Peyer's patch (tissue), 4 donors: ENCODE measurements at regions not wholly inside any gene's neighbourhood (a gene's known extent, or its start where the extent isn't known, plus 50 kb on each side); places are given as distances from the start of the nearest gene placed in this dataset.

Experiments
- CTCF ChIP-seq, 6 experiments: fragments of 450-650 bp in 4 of 6; fragments of 200-600 bp in 2 of 6; sonication (generic) in 1 of 6; IDR thresholded peaks; one replicate each; pipeline ENCODE4 v1.5.1; 2017 to 2019; ENCODE audit warnings: antibody characterized with exemption in 6 of 6, mild to moderate bottlenecking in 3 of 6, moderate library complexity in 1 of 6
- POLR2A ChIP-seq, 2 donors: fragments of 450-650 bp; IDR thresholded peaks; one replicate each; pipeline ENCODE4 v1.5.1; 2017; ENCODE audit warnings: antibody characterized with exemption in 2 of 2, mild to moderate bottlenecking in 2 of 2, moderate library complexity in 2 of 2

DNA sequence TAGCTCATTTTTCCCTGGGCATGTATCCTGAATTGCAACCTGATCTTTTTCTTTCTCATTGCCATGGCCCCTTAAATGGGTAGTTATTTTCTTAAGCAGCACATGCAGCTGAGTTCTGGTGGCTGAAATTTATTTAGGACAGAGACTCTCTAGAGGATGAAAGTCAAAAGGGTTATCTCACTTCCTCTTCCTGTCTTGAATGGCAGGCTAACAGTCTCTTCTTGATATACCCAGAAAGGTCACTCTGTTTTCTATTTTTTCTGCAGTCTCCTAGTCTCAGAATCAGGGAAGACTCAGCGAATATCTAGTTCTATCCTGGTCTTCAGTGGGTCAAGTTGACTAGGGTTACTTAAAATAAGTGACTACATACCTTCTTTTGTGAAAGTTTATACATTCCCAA is 243.3 kb downstream of the EPHA7 start:
- TF ChIP-seq CTCF (IDR thresholded peaks at IDR 0.05) = no peak
- no peak for TF ChIP-seq POLR2A (IDR thresholded peaks at IDR 0.05)
